Large intestine (tissue), 3 donors: ENCODE measurements at regions not wholly inside any gene's neighbourhood (a gene's known extent, or its start where the extent isn't known, plus 50 kb on each side); places are given as distances from the start of the nearest gene placed in this dataset.

ENCODE experiments used
- DNase-seq, 2 donors: peaks; one replicate each; pipeline versions ENCODE4 v3.0.0 to v3.0.0-alpha.2; 2013
- H3K27ac ChIP-seq: one replicate; pipeline ENCODE4 v1.5.1; 2013; ENCODE audit warnings: low read length
- H3K27me3 ChIP-seq: 2 replicates; pipeline ENCODE4 v1.6.1; 2013; ENCODE audit warnings: low read length; ENCODE audit not compliant: control insufficient read depth, insufficient read depth
- H3K36me3 ChIP-seq: 2 replicates; pipeline ENCODE4 v1.6.1; 2013; ENCODE audit warnings: low read length; ENCODE audit not compliant: control insufficient read depth, insufficient read depth
- H3K4me1 ChIP-seq: one replicate; pipeline ENCODE4 v1.6.1; 2013; ENCODE audit warnings: low read length; ENCODE audit not compliant: control insufficient read depth, insufficient read depth
- H3K4me3 ChIP-seq: one replicate; pipeline ENCODE4 v1.5.1; 2013; ENCODE audit warnings: low read length
- H3K9me3 ChIP-seq: one replicate; pipeline ENCODE4 v1.6.1; 2013; ENCODE audit warnings: mild to moderate bottlenecking, low read depth, low read length, moderate library complexity; ENCODE audit not compliant: control insufficient read depth
- WGBS: methylation state at CpG from one replicate; pipeline ENCODE4 v1.1.5; 2013; ENCODE audit warnings: low lambda C conversion rate; ENCODE audit not compliant: insufficient coverage; 5-methylcytosine and 5-hydroxymethylcytosine counted together

- Histone ChIP-seq H3K9me3 (no peaks in the 10 kb centered on the region), H3K27ac (no peak overlapping the region), H3K27me3 (no peaks in the 10 kb centered on the region), H3K4me1 (no peaks in the 10 kb centered on the region), H3K36me3 (no peaks in the 10 kb centered on the region), H3K4me3 (no peak overlapping the region)
- WGBS = 100% methylated on average over 1 of the region's 13 CpGs
- DNase-seq = no peak
Observed at GRCh38 chr20:18984238-18985200, 170.9 kb downstream of the SCP2D1 start.

GRCh38 chr20:18985551-18985950 lies 172.0 kb downstream of the SCP2D1 start:
- WGBS = no CpG with 5 or more reads among the region's 5 CpGs
- Histone ChIP-seq H3K27me3 (no peaks in the 10 kb centered on the region), H3K4me1 (no peaks in the 10 kb centered on the region), H3K27ac (no peak overlapping the region), H3K4me3 (no peak overlapping the region), H3K36me3 (no peaks in the 10 kb centered on the region), H3K9me3 (no peaks in the 10 kb centered on the region)
- no peak for DNase-seq

GRCh38 chr20:18986146-18986830 lies 172.7 kb downstream of the SCP2D1 start:
- Histone ChIP-seq H3K27me3 (no peaks in the 10 kb centered on the region), H3K9me3 (no peaks in the 10 kb centered on the region), H3K27ac (no peak overlapping the region), H3K4me1 (no peaks in the 10 kb centered on the region), H3K4me3 (no peak overlapping the region), H3K36me3 (no peaks in the 10 kb centered on the region)
- WGBS = no CpG with 5 or more reads among the region's 7 CpGs
- no peak for DNase-seq

GRCh38 chr20:18986895-18987580 lies 173.5 kb downstream of the SCP2D1 start:
- no peaks in the 10 kb centered on the region for H3K36me3 ChIP-seq
- no peaks in the 10 kb centered on the region for H3K27me3 ChIP-seq
- WGBS = 75% methylated on average over 1 of the region's 9 CpGs
- H3K4me1 ChIP-seq = no peaks in the 10 kb centered on the region
- no peak overlapping the region for H3K4me3 ChIP-seq
- H3K9me3 ChIP-seq = no peaks in the 10 kb centered on the region
- H3K27ac ChIP-seq = no peak overlapping the region
- no peak for DNase-seq

- Histone ChIP-seq H3K27me3 (no peaks in the 10 kb centered on the region), H3K9me3 (no peaks in the 10 kb centered on the region), H3K4me1 (no peaks in the 10 kb centered on the region), H3K4me3 (no peak overlapping the region), H3K36me3 (no peaks in the 10 kb centered on the region), H3K27ac (no peak overlapping the region)
- WGBS = no CpG with 5 or more reads among the region's 5 CpGs
- DNase-seq = no peak
Observed at GRCh38 chr20:18987781-18988360, 174.3 kb downstream of the SCP2D1 start.

GRCh38 chr20:18988701-18989100 lies 175.1 kb downstream of the SCP2D1 start:
- no CpG with 5 or more reads among the region's 3 CpGs for WGBS
- H3K4me1 ChIP-seq = no peaks in the 10 kb centered on the region
- no peak overlapping the region for H3K27ac ChIP-seq
- H3K4me3 ChIP-seq = no peak overlapping the region
- no peaks in the 10 kb centered on the region for H3K27me3 ChIP-seq
- no peak for DNase-seq
- no peaks in the 10 kb centered on the region for H3K36me3 ChIP-seq
- H3K9me3 ChIP-seq = no peaks in the 10 kb centered on the region

- H3K27me3 ChIP-seq = no peaks in the 10 kb centered on the region
- H3K4me1 ChIP-seq = no peaks in the 10 kb centered on the region
- no peak overlapping the region for H3K4me3 ChIP-seq
- H3K36me3 ChIP-seq = no peaks in the 10 kb centered on the region
- peak in 1 of 2 donors; percentile 14 for DNase-seq
- no peak overlapping the region for H3K27ac ChIP-seq
- no peaks in the 10 kb centered on the region for H3K9me3 ChIP-seq
- WGBS = no CpG with 5 or more reads among the region's 10 CpGs
Observed at GRCh38 chr20:18989736-18990474, 176.3 kb downstream of the SCP2D1 start.

GRCh38 chr20:18991012-18991411 lies 177.4 kb downstream of the SCP2D1 start:
- no peaks in the 10 kb centered on the region for H3K27me3 ChIP-seq
- DNase-seq = no peak
- H3K36me3 ChIP-seq = no peaks in the 10 kb centered on the region
- no peak overlapping the region for H3K27ac ChIP-seq
- WGBS = no CpG with 5 or more reads among the region's 2 CpGs
- no peaks in the 10 kb centered on the region for H3K9me3 ChIP-seq
- no peaks in the 10 kb centered on the region for H3K4me1 ChIP-seq
- H3K4me3 ChIP-seq = no peak overlapping the region

- Histone ChIP-seq H3K36me3 (no peaks in the 10 kb centered on the region), H3K9me3 (no peaks in the 10 kb centered on the region), H3K27me3 (no peaks in the 10 kb centered on the region), H3K4me3 (no peak overlapping the region), H3K27ac (no peak overlapping the region), H3K4me1 (no peaks in the 10 kb centered on the region)
- no CpG with 5 or more reads among the region's 1 CpG for WGBS
- no peak for DNase-seq
Observed at GRCh38 chr20:18992418-18992817, 178.8 kb downstream of the SCP2D1 start.
